ENCODE measurements at regions not wholly inside any gene's neighbourhood (a gene's known extent, or its start where the extent isn't known, plus 50 kb on each side); places are given as distances from the start of the nearest gene placed in this dataset.
"Not testable (repeated sequence)": the region's sequence is repeated elsewhere in the genome, so short reads cannot be mapped to it uniquely, and the experiment has no call there.

DNA sequence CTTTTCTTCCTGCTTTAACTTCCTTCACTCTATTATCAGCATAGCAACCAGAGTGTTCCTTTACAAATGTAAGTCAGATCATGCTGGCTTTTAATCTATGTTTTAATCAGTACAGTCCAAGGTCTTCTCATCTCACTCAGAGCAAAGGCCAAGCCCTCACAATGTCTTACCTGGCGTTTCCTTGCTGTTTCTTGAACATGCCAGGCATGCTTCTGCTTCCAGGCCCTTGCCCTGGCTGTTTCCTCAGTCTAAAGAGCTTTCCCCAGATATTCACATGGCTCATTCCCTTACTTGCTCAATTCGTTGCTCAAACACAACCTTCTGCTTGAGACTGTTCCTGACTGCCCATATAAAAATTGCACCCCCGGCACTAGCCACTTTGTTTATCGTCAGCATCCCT, 121.7 kb upstream of the GLRA1 start:
- POLR2A ChIA-PET: no interaction called here
- CTCF ChIA-PET: no interaction called here
- TF ChIP-seq ELF4 (IDR thresholded peaks at IDR 0.05) (no peak), FOXM1 (IDR thresholded peaks at IDR 0.05; ENCODE audit: borderline replicate concordance) (no peak), NFRKB (IDR thresholded peaks at IDR 0.05) (no peak), TARDBP (IDR thresholded peaks at IDR 0.05) (no peak), FOXK2 (IDR thresholded peaks at IDR 0.05) (no peak), CTBP1 (IDR thresholded peaks at IDR 0.05; ENCODE audit: borderline replicate concordance) (no peak), ARNT (IDR thresholded peaks at IDR 0.05) (no peak), LEF1 (IDR thresholded peaks at IDR 0.05; ENCODE audit: borderline replicate concordance) (no peak), SUZ12 (IDR thresholded peaks at IDR 0.05) (no peak), BHLHE40 (IDR thresholded peaks at IDR 0.05; ENCODE audit: borderline replicate concordance) (no peak)
- DNase-seq (ENCODE audit: extremely low spot score): no peak

DNA sequence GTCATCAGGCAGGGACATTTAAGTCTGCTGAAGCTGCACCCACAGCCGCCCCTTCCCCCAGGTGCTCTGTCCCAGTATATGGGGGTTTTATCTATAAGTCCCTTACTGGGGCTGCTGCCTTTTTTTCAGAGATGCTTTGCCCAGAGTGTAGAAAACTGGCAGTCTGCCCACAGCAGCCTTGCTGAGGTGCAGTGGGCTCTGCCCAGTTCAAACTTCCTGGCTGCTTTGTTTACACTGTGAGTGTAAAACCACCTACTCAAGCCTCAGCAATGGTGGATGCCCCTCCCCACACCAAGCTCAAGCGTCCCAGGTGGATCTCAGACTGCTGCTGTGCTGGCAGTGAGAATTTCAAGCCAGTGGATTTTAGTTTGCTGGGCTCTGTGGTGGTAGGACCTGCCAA, 114.2 kb upstream of the GLRA1 start:
- CTCF ChIA-PET; DNase-seq (ENCODE audit: extremely low spot score); POLR2A ChIA-PET: not testable (repeated sequence)

DNA sequence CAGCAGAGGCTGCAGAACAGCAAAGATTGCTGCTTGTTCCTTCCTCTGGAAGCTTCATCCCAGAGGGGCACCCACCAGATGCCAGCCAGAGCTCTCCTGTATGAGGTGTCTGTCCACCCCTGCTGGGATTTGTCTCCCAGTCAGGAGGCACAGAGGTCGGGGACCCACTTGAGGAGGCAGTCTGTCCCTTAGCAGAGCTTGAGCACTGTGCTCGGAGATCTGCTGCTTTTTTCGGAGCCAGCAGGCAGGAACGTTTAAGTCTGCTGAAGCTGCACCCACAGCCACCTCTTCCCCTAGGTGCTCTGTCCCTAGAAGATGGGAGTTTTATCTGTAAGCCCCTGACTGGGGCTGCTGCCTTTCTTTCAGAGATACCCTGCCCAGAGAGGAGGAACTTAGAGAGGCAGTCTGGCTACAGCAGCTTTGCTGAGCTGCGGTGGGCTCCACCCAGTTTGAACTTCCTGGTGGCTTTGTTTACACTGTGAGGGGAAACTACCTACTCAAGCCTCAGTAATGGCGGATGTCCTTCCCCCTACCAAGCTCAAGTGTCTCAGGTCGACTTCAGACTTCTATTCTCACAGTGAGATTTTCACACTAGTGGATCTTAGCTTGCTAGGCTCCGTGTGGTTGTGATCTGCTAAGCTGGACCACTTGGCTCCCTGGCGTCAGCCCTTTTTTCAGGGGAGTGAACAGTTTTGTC, 101.8 kb upstream of the GLRA1 start:
- CTCF ChIA-PET: interaction anchor here (0.6 kb wide), 1 partner anchor 523 kb away, joined by 5 read pairs; no protein-coding TSS in a partner anchor
- DNase-seq (ENCODE audit: extremely low spot score); POLR2A ChIA-PET: not testable (repeated sequence)

DNA sequence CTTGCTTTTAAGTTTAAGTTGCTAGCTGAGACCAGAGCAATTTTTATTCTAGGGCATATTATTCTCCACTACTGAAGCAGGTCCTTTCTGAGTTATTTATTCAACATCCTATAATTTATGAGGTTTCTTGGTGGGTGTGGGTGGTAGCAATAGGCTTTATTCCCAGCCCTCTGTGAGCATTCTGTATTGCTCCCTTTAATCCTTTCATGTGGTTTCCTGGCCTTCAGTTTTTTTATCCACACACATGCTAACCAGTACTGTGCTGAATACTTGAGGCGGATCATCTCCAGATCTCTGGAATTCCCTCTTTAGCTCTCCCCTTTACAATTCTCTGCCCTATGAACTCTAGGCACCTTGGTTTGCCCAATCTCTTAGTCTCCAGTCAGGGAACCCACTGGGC, 91.8 kb upstream of the GLRA1 start:
- ChIA-PET POLR2A (no interaction called here), CTCF (no interaction called here)
- TF ChIP-seq, protein P1, sequence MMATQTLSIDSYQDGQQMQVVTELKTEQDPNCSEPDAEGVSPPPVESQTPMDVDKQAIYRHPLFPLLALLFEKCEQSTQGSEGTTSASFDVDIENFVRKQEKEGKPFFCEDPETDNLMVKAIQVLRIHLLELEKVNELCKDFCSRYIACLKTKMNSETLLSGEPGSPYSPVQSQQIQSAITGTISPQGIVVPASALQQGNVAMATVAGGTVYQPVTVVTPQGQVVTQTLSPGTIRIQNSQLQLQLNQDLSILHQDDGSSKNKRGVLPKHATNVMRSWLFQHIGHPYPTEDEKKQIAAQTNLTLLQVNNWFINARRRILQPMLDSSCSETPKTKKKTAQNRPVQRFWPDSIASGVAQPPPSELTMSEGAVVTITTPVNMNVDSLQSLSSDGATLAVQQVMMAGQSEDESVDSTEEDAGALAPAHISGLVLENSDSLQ (IDR thresholded peaks at IDR 0.05): no peak
- no peak for TF ChIP-seq ELF4 (IDR thresholded peaks at IDR 0.05)
- TF ChIP-seq CTBP1 (IDR thresholded peaks at IDR 0.05; ENCODE audit: borderline replicate concordance): no peak
- TF ChIP-seq ARNT (IDR thresholded peaks at IDR 0.05): no peak
- TF ChIP-seq NFRKB (IDR thresholded peaks at IDR 0.05): no peak
- no peak for TF ChIP-seq FOXA1 (IDR thresholded peaks at IDR 0.05)
- no peak for DNase-seq (ENCODE audit: extremely low spot score)

DNA sequence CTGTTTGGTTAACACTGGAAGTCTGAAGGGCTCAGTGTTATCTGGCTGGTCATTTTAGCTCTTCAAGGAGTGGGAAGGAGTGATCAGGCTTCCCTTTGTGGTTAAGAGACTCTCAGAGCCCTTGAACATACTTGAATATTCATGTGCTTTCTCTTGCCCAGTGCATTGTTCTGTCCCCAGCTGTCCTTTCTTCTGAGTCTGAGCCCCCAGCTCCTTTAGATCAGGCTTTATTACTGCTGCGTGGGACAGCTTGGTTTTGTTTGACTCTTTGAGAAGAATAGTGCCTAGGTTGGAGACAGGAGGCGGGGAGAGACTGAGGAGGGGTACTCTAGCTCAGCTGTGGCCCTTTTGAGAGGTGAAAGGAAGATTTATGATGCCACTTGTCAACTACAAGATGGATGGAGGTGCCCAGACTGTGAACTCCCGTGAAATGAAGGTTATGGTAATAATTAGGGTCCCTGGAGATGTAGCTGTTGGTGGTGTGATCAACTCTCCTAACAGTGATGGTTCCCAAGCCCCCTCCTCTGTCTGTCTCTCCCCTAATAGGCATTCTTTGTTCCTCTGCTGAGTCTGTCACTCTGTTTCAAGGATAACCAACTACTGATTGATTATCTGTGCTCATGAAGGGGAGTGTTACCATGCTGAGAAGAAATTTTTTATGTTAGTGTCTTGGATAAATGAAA, 83.1 kb upstream of the GLRA1 start:
- DNase-seq (ENCODE audit: extremely low spot score): no peak
- ChIA-PET CTCF (no interaction called here), POLR2A (no interaction called here)
- TF ChIP-seq HDGF (IDR thresholded peaks at IDR 0.05; ENCODE audit: borderline replicate concordance) (no peak), LEF1 (IDR thresholded peaks at IDR 0.05; ENCODE audit: borderline replicate concordance) (no peak), NFRKB (IDR thresholded peaks at IDR 0.05) (no peak), L3MBTL2 (conservative IDR thresholded peaks at IDR 0.05) (no peak), TARDBP (IDR thresholded peaks at IDR 0.05) (no peak), FOXA1 (IDR thresholded peaks at IDR 0.05) (no peak), ZNF384 (IDR thresholded peaks at IDR 0.05) (no peak), ARNT (IDR thresholded peaks at IDR 0.05) (no peak), BHLHE40 (IDR thresholded peaks at IDR 0.05; ENCODE audit: borderline replicate concordance) (no peak), SUZ12 (IDR thresholded peaks at IDR 0.05) (no peak), SP1 (IDR thresholded peaks at IDR 0.05) (no peak), FOXK2 (IDR thresholded peaks at IDR 0.05) (no peak), CTBP1 (IDR thresholded peaks at IDR 0.05; ENCODE audit: borderline replicate concordance) (no peak), ELF4 (IDR thresholded peaks at IDR 0.05) (no peak), FOXM1 (IDR thresholded peaks at IDR 0.05; ENCODE audit: borderline replicate concordance) (no peak)
- TF ChIP-seq, protein P1 (IDR thresholded peaks at IDR 0.05): no peak

DNA sequence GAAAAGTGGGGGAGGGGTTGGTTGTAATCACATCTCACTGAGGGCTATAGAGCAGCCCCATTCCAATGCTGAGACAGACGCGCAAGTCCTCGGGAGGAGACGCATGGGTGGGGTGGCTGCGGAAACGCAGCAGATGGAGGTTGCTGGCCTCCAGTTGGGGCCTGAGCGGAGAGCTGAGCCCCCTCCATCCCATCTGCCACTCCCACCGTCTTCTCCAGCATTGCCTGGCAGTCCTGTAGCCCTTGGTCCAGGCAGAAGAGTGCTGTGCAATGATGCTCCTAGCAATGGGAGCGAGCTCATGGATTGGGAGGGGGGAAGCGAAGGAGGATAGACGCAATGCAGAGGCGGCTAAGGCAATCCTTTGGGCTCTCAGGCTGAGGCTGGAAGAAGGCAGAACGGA, 79.4 kb upstream of the GLRA1 start:
- DNase-seq (ENCODE audit: extremely low spot score): no peak
- POLR2A ChIA-PET: no interaction called here
- CTCF ChIA-PET: no interaction called here
- TF ChIP-seq NFRKB (IDR thresholded peaks at IDR 0.05) (no peak), CTBP1 (IDR thresholded peaks at IDR 0.05; ENCODE audit: borderline replicate concordance) (no peak), BHLHE40 (IDR thresholded peaks at IDR 0.05; ENCODE audit: borderline replicate concordance) (no peak), L3MBTL2 (conservative IDR thresholded peaks at IDR 0.05) (no peak), FOXK2 (IDR thresholded peaks at IDR 0.05) (no peak), ELF4 (IDR thresholded peaks at IDR 0.05) (no peak)
